HG02623 (cell line): ENCODE measurements at regions not wholly inside any gene's neighbourhood (a gene's known extent, or its start where the extent isn't known, plus 50 kb on each side); places are given as distances from the start of the nearest gene placed in this dataset.
"Not testable (repeated sequence)": the region's sequence is repeated elsewhere in the genome, so short reads cannot be mapped to it uniquely, and the experiment has no call there.

ENCODE experiments used
- ATAC-seq: cut with Tn5 transposase; IDR thresholded peaks from one replicate; pipeline ENCODE4 v1.9.1; 2021; ENCODE audit warnings: moderate library complexity; ENCODE audit not compliant: unreplicated experiment

DNA sequence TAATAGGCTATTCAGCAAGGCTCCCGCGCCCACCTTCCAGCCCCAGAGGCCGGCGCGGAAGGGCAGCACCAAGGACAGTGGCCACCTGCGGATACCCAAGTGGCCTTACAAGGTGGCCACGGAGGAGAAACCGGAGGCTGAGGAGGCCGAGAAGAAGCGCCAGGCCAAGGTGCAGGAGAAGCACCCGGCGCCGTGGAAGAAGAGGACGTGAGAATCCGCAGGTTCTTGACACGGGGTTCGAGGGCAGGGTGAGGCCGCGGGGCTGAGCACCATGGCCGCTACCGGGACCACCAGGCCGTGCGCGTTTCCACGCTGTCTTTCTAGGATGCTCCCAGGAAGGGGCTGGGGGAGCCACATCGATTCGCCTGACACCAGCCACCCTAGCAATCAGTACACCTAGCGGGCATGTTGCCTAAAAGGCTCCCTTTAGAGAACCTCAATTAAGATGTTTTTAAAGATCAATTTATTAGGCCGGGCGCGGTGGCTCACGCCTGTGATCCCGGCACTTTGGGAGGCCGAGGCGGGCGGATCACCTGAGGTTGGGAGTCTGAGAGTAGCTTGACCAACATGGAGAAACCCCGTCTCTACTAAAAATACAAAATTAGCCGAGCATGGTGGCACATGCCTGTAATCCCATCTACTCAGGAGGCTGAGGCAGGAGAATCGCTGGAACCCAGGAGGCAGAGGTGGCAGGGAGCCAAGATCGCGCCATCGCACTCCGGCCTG lies 134.3 kb upstream of the OR4C13 start:
- ATAC-seq, result not testable (repeated sequence)

- not testable (repeated sequence) for ATAC-seq
These were observed 129.0 kb upstream of the OR4C13 start for GRCh38 chr11:49823188-49823587.

DNA sequence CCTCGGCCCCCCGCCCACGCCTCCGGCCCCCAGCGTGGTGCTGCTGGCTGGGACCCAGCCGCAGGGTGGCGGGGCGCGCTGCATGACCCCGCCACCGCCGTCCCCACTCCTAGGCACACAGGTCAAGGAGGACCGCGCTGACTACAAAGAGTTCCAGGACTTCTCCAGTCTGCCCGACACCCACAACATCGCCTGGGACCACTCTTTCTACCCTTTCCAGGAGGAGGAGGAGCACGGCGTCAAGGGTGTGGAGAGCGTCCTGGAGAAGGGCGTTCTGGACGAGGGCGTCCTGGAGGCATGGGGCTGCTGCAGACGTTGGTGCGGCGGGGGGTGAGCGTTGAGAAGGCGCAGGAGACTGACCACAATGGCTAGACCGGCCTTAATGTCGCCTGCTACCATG lies 101.7 kb upstream of the OR4C13 start:
- not testable (repeated sequence) for ATAC-seq

- no peak for ATAC-seq
These were observed 100.7 kb upstream of the OR4C13 start for GRCh38 chr11:49851511-49851910.

DNA sequence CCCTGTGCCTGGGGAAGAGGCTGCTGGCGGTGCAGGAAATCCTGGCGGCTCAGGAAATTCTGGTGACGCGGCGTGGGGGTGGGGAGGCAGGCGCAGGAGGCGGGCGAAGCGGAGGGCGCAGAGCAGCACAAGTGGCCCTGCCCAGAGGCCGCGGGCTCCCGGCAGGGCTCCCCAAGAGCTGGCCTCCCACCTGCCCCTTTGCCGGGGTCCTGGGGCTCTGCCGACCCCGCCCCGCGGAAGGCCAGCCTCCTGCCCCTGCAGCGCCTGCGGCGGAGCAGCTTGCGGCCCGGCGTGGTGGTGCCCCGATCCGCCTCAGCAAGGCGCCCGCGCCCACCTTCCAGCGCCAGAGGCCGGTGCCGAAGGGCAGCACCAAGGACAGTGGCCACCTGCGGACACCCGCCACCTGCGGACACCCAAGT lies 100.2 kb upstream of the OR4C13 start:
- no peak for ATAC-seq

DNA sequence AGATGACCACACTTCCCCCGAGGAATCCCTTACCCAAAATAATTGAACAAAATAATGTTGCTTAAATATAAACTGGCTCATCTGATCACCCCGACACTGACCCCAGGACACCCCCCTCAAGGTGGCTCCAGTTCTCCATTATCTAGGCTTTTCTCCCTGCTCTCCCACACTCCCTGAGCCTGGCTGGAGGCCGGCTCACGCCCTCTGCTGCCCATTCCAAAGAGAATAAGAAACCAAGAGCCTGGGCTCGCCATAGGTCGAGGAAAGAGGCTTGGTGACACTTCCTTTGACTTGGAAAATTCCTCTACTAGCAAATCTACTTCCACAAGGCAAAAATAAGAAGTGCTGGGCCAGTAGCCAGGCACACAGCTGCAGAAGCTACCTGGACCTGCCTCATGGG lies 63.3 kb upstream of the OR4C13 start:
- not testable (repeated sequence) for ATAC-seq

GRCh38 chr11:49891910-49892671 lies 60.1 kb upstream of the OR4C13 start:
- not testable (repeated sequence) for ATAC-seq

- not testable (repeated sequence) for ATAC-seq
These were observed 58.7 kb upstream of the OR4C13 start for GRCh38 chr11:49893442-49893841.
